ENCODE measurements at regions not wholly inside any gene's neighbourhood (a gene's known extent, or its start where the extent isn't known, plus 50 kb on each side); places are given as distances from the start of the nearest gene placed in this dataset.
"Not testable (repeated sequence)": the region's sequence is repeated elsewhere in the genome, so short reads cannot be mapped to it uniquely, and the experiment has no call there.

- Histone ChIP-seq H3K9me3 (ENCODE audit: control insufficient read depth, low read depth, low read length) (peaks cover 7% of the 10 kb centered on the region), H3K27ac (ENCODE audit: insufficient read length, low read depth, low read length) (peak overlapping the region; percentile 91), H3T11ph (ENCODE audit: low read length) (no peak overlapping the region), H3K4me1 (ENCODE audit: insufficient read depth, low read length) (peaks cover 9% of the 10 kb centered on the region; the same call in 1 of the 2 replicates), H2BK5ac (ENCODE audit: insufficient read length, low read length) (no peak overlapping the region), H2AK5ac (ENCODE audit: insufficient read length, low read length) (peak overlapping the region; percentile 9), H2BK120ac (ENCODE audit: low read depth, low read length, poor library complexity, severe bottlenecking) (no peak overlapping the region), H2BK15ac (ENCODE audit: low read depth, low read length) (no peak overlapping the region), H3K4me2 (ENCODE audit: insufficient read depth, insufficient read length, low read length) (peak overlapping the region; percentile 32), H3K27me3 (ENCODE audit: insufficient read depth, low read length) (no peaks in the 10 kb centered on the region), H3K4ac (ENCODE audit: low read depth, low read length) (no peak overlapping the region; the same call in 1 of the 2 replicates), H3K23ac (ENCODE audit: insufficient read length, low read depth, low read length) (no peak overlapping the region), H4K20me1 (ENCODE audit: control insufficient read depth, insufficient read depth, insufficient read length) (no peaks in the 10 kb centered on the region), H4K5ac (ENCODE audit: insufficient read length, low read depth, low read length) (no peak overlapping the region), H2BK12ac (ENCODE audit: insufficient read length, low read depth, low read length) (no peak overlapping the region), H3K14ac (ENCODE audit: insufficient read depth, low read length) (no peak overlapping the region; the same call in 1 of the 2 replicates), H3K56ac (ENCODE audit: insufficient read length, low read depth, low read length) (no peak overlapping the region), H3K18ac (ENCODE audit: insufficient read length, low read depth, low read length) (peak overlapping the region; percentile 60), H3K79me1 (ENCODE audit: insufficient read depth, low read depth, low read length, poor library complexity, severe bottlenecking) (no peaks in the 10 kb centered on the region), H3K9ac (ENCODE audit: extremely low read depth, insufficient read length, low read length) (no peak overlapping the region), H2AFZ (ENCODE audit: low read length) (no peak overlapping the region), H3K79me2 (ENCODE audit: insufficient read depth, low read length) (no peaks in the 10 kb centered on the region), H4K8ac (replicated peaks; ENCODE audit: insufficient read length, low read depth, low read length) (no peak overlapping the region), H2BK20ac (ENCODE audit: low read depth, low read length, poor library complexity, severe bottlenecking) (no peak overlapping the region), H4K91ac (ENCODE audit: insufficient read length, low read depth, low read length) (no peak overlapping the region), H3K23me2 (ENCODE audit: insufficient read length, low read depth, low read length, poor library complexity, severe bottlenecking) (no peaks in the 10 kb centered on the region)
- Mint-ChIP-seq H3K9me3 (peaks cover 53 to 63% of the 10 kb centered on the region in 2 experiments), H3K4me1 (peaks cover 49 to 54% of the 10 kb centered on the region in 2 experiments), H3K27me3 (ENCODE audit: low read depth) (no peaks in the 10 kb centered on the region), H3K36me3 (ENCODE audit: insufficient read depth in 1 of 3, low read depth in 3 of 3) (peaks cover 20 to 57% (median 40%) of the 10 kb centered on the region in 3 experiments), H3K27ac (peak overlapping the region; percentile 98 to 99 (median 99)), H3K4me3 (peak overlapping the region; percentile 19 to 58; a peak in 3 of 5 replicates)
- TF ChIP-seq, protein P1, sequence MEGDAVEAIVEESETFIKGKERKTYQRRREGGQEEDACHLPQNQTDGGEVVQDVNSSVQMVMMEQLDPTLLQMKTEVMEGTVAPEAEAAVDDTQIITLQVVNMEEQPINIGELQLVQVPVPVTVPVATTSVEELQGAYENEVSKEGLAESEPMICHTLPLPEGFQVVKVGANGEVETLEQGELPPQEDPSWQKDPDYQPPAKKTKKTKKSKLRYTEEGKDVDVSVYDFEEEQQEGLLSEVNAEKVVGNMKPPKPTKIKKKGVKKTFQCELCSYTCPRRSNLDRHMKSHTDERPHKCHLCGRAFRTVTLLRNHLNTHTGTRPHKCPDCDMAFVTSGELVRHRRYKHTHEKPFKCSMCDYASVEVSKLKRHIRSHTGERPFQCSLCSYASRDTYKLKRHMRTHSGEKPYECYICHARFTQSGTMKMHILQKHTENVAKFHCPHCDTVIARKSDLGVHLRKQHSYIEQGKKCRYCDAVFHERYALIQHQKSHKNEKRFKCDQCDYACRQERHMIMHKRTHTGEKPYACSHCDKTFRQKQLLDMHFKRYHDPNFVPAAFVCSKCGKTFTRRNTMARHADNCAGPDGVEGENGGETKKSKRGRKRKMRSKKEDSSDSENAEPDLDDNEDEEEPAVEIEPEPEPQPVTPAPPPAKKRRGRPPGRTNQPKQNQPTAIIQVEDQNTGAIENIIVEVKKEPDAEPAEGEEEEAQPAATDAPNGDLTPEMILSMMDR (conservative IDR thresholded peaks at IDR 0.05): no peak
- no CpG with 5 or more reads among the region's 7 CpGs for WGBS (ENCODE audit: extremely low coverage, insufficient read length, low lambda C conversion rate)
- DNase-seq: peak; percentile 67
Observed at GRCh38 chr12:124140944-124141486, 153.9 kb upstream of the RFLNA start.

DNA sequence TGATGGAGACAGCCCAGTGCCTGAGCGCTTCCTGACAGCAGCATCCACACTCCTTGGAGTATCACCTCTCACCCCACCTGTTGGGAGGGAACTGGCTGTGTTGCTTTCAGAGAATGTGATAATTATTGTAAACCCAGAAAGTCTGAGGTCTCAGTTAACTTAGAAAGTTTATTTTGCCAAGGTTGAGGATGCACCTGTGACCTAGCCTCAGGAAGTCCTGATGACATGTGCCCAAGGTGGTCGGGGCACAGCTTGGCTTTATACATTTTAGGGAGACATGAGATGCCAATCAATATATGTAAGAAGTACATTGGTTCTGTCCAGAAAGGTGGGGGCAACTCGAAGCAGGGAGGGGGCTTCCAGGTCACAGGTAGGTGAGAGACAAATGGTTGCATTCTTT is 153.3 kb upstream of the RFLNA start:
- peak overlapping the region; percentile 91 for H3K27ac ChIP-seq (ENCODE audit: insufficient read length, low read depth, low read length)

More for the DNA sequence above, 153.3 kb upstream of the RFLNA start:
- not testable (repeated sequence) for H3T11ph ChIP-seq (ENCODE audit: low read length); H4K91ac ChIP-seq (ENCODE audit: insufficient read length, low read depth, low read length); H3K23ac ChIP-seq (ENCODE audit: insufficient read length, low read depth, low read length); H3K4me1 ChIP-seq (ENCODE audit: insufficient read depth, low read length); H3K4ac ChIP-seq (ENCODE audit: low read depth, low read length); H3K27me3 Mint-ChIP-seq (ENCODE audit: low read depth); H4K5ac ChIP-seq (ENCODE audit: insufficient read length, low read depth, low read length); DNase-seq; H2BK12ac ChIP-seq (ENCODE audit: insufficient read length, low read depth, low read length); H4K20me1 ChIP-seq (ENCODE audit: control insufficient read depth, insufficient read depth, insufficient read length); H3K9ac ChIP-seq (ENCODE audit: extremely low read depth, insufficient read length, low read length); H3K9me3 ChIP-seq (ENCODE audit: control insufficient read depth, low read depth, low read length); H3K27me3 ChIP-seq (ENCODE audit: insufficient read depth, low read length); H2BK120ac ChIP-seq (ENCODE audit: low read depth, low read length, poor library complexity, severe bottlenecking); H3K23me2 ChIP-seq (ENCODE audit: insufficient read length, low read depth, low read length, poor library complexity, severe bottlenecking); H3K79me1 ChIP-seq (ENCODE audit: insufficient read depth, low read depth, low read length, poor library complexity, severe bottlenecking); H2AFZ ChIP-seq (ENCODE audit: low read length); H2BK20ac ChIP-seq (ENCODE audit: low read depth, low read length, poor library complexity, severe bottlenecking); H3K79me2 ChIP-seq (ENCODE audit: insufficient read depth, low read length); H2BK15ac ChIP-seq (ENCODE audit: low read depth, low read length); H3K56ac ChIP-seq (ENCODE audit: insufficient read length, low read depth, low read length); H4K8ac ChIP-seq (replicated peaks; ENCODE audit: insufficient read length, low read depth, low read length)
- Histone ChIP-seq H3K4me2 (ENCODE audit: insufficient read depth, insufficient read length, low read length) (peak overlapping the region; percentile 32), H3K18ac (ENCODE audit: insufficient read length, low read depth, low read length) (peak overlapping the region; percentile 60), H2AK5ac (ENCODE audit: insufficient read length, low read length) (peak overlapping the region; percentile 9), H3K14ac (ENCODE audit: insufficient read depth, low read length) (peak overlapping the region; percentile 21; the same call in 1 of the 2 replicates), H2BK5ac (ENCODE audit: insufficient read length, low read length) (peak overlapping the region; percentile 36)
- Mint-ChIP-seq H3K9me3 (peaks cover 53 to 65% of the 10 kb centered on the region in 2 experiments), H3K4me3 (peak overlapping the region; percentile 20 to 31; a peak in 2 of 5 replicates), H3K4me1 (peaks cover 49 to 54% of the 10 kb centered on the region in 2 experiments), H3K27ac (peak overlapping the region; percentile 98 to 99 (median 99)), H3K36me3 (ENCODE audit: insufficient read depth in 1 of 3, low read depth in 3 of 3) (peaks cover 19 to 56% (median 39%) of the 10 kb centered on the region in 3 experiments)
- no CpG with 5 or more reads among the region's 3 CpGs for WGBS (ENCODE audit: extremely low coverage, insufficient read length, low lambda C conversion rate)

All from H9 (cell line).